Keratinocyte (primary cell): ENCODE measurements at regions not wholly inside any gene's neighbourhood (a gene's known extent, or its start where the extent isn't known, plus 50 kb on each side); places are given as distances from the start of the nearest gene placed in this dataset.
A peak's percentile ranks its signal among the peaks of the same experiment; 100 is the strongest.

Experiments
- DNase-seq: peaks from one replicate; pipeline ENCODE4 v3.0.0-alpha.2; 2011; ENCODE audit warnings: low read depth, missing footprints, low spot score
- FAIRE-seq: peaks from 2 replicates; lab custom pipeline; 2011; peaks lifted over from hg19 to GRCh38; lab: Jason Lieb, UNC
- H2AFZ ChIP-seq: 2 replicates; pipeline ENCODE4 v1.6.0; 2012; ENCODE audit warnings: low read length, control low read depth, inconsistent platforms; ENCODE audit not compliant: control insufficient read depth
- H3K27ac ChIP-seq: 2 replicates; pipeline ENCODE4 v1.5.1; 2011; ENCODE audit warnings: low read length; ENCODE audit not compliant: control insufficient read depth, insufficient read depth
- H3K27me3 ChIP-seq: 3 replicates; pipeline ENCODE4 v1.6.0; 2011; ENCODE audit warnings: low read length; ENCODE audit not compliant: control insufficient read depth, insufficient read depth; ENCODE audit errors: extremely low read depth
- H3K36me3 ChIP-seq, 2 experiments: 2 replicates in 1 of 2; 3 replicates in 1 of 2; pipeline ENCODE4 v1.5.1; 2011; ENCODE audit warnings: low read length in 2 of 2, mild to moderate bottlenecking in 1 of 2; ENCODE audit not compliant: control insufficient read depth in 2 of 2, insufficient read depth in 2 of 2; ENCODE audit errors: extremely low read depth in 1 of 2
- H3K4me1 ChIP-seq: 3 replicates; pipeline ENCODE4 v1.5.1; 2011; ENCODE audit warnings: low read length; ENCODE audit not compliant: control insufficient read depth, insufficient read depth; ENCODE audit errors: extremely low read depth
- H3K4me2 ChIP-seq: 3 replicates; pipeline ENCODE4 v1.6.0; 2011; ENCODE audit warnings: low read depth, low read length; ENCODE audit not compliant: control insufficient read depth, insufficient read depth; ENCODE audit errors: extremely low read depth
- H3K4me3 ChIP-seq, 3 experiments: fragments of 200-600 bp in 1 of 3; sonication (generic) in 1 of 3; 2 replicates in 2 of 3; 3 replicates in 1 of 3; pipeline ENCODE4 v1.5.1; 2011 to 2016; ENCODE audit warnings: low read length in 3 of 3, mild to moderate bottlenecking in 3 of 3, control low read depth in 2 of 3, inconsistent platforms in 1 of 3, low read depth in 1 of 3, mixed read lengths in 1 of 3, mixed run types in 1 of 3, moderate library complexity in 1 of 3; ENCODE audit not compliant: control insufficient read depth in 2 of 3, insufficient read depth in 2 of 3; ENCODE audit errors: extremely low read depth in 1 of 3
- H3K79me2 ChIP-seq: 2 replicates; pipeline ENCODE4 v1.6.0; 2012; ENCODE audit warnings: low read length; ENCODE audit not compliant: control insufficient read depth, insufficient read depth
- H3K9ac ChIP-seq: 3 replicates; pipeline ENCODE4 v1.6.0; 2011; ENCODE audit warnings: low read length; ENCODE audit not compliant: control insufficient read depth, insufficient read depth; ENCODE audit errors: extremely low read depth
- H3K9me1 ChIP-seq: 3 replicates; pipeline ENCODE4 v1.6.0; 2011; ENCODE audit warnings: low read length; ENCODE audit not compliant: control insufficient read depth, insufficient read depth; ENCODE audit errors: extremely low read depth
- H3K9me3 ChIP-seq: 2 replicates; pipeline ENCODE4 v1.5.1; 2012; ENCODE audit warnings: low read depth, low read length; ENCODE audit not compliant: control insufficient read depth
- H4K20me1 ChIP-seq: 3 replicates; pipeline ENCODE4 v1.6.0; 2011; ENCODE audit warnings: low read length; ENCODE audit not compliant: control insufficient read depth, insufficient read depth; ENCODE audit errors: extremely low read depth
- CTCF ChIP-seq, 3 experiments: IDR thresholded peaks in 1 of 3; conservative IDR thresholded peaks in 1 of 3; optimal IDR thresholded peaks in 1 of 3; 2 replicates in 2 of 3; 3 replicates in 1 of 3; pipeline versions ENCODE3 to v1.5.1; 2011; ENCODE audit warnings: low read length in 3 of 3, mild to moderate bottlenecking in 3 of 3, moderate library complexity in 2 of 3, control low read depth in 1 of 3, inconsistent platforms in 1 of 3; ENCODE audit not compliant: insufficient read depth in 2 of 3; ENCODE audit errors: extremely low read depth in 1 of 3
- EZH2 ChIP-seq: IDR thresholded peaks from one replicate; pipeline ENCODE4 v1.6.1; 2012; ENCODE audit warnings: inconsistent platforms, mild to moderate bottlenecking, low read length, moderate library complexity
- dilution Hi-C: fragments of 300-500 bp; cut with MboI; formaldehyde crosslinking; loops from one replicate; pipeline ENCODE4 v1.7.0; 2020; ENCODE audit warnings: low sequenced_read_pairs; ENCODE audit not compliant: extremely low pct_ligation_motif_present

DNA sequence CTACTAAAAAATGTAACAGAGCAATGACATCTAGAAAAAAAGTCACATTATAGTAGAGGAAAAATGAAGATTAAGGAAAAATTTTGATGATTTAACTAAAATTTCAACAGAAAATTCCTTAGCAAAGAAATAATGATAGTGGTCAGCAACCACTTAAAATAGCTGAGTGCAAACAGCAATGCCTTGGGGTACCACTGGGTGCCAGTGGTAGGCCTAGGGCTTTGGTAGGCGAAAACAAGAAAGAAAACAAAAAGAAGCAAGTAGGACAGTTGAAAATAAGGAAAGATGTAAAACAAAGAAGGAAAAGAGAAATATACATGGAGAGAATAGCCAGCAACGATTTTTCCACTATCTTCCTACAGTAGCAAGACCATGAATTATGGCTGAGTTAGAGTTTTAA is 313.5 kb upstream of the IRS4 start:
- no peak overlapping the region for H3K27ac ChIP-seq
- no peaks in the 10 kb centered on the region for H3K9me1 ChIP-seq
- no peak for DNase-seq
- no peaks in the 10 kb centered on the region for H3K4me1 ChIP-seq
- H3K9ac ChIP-seq = no peak overlapping the region
- no peaks in the 10 kb centered on the region for H4K20me1 ChIP-seq
- TF ChIP-seq CTCF (optimal IDR thresholded peaks at IDR 0.05 in 1 of 3, IDR thresholded peaks at IDR 0.05 in 1 of 3, conservative IDR thresholded peaks at IDR 0.05 in 1 of 3; ENCODE audit: extremely low read depth in 1 of 3, insufficient read depth in 2 of 3, low read length in 3 of 3) (peak; percentile 24 to 47 (median 34)), EZH2 (no peak)
- no peaks in the 10 kb centered on the region for H3K36me3 ChIP-seq
- no peak overlapping the region for H2AFZ ChIP-seq
- H3K79me2 ChIP-seq = no peaks in the 10 kb centered on the region
- H3K4me3 ChIP-seq = no peak overlapping the region
- H3K9me3 ChIP-seq = no peaks in the 10 kb centered on the region
- dilution Hi-C loops = no loop called here
- no peak for FAIRE-seq
- H3K27me3 ChIP-seq = no peaks in the 10 kb centered on the region
- no peak overlapping the region for H3K4me2 ChIP-seq

- no peak for DNase-seq
- no peak for FAIRE-seq
- dilution Hi-C loops = no loop called here
These were observed 313.1 kb upstream of the IRS4 start for GRCh38 chrX:109049416-109049815.

More at GRCh38 chrX:109049416-109049815, 313.1 kb upstream of the IRS4 start:
- Histone ChIP-seq H3K9ac (no peak overlapping the region), H3K36me3 (no peaks in the 10 kb centered on the region), H3K9me3 (no peaks in the 10 kb centered on the region), H3K27ac (no peak overlapping the region), H3K4me2 (no peak overlapping the region), H4K20me1 (no peaks in the 10 kb centered on the region), H3K27me3 (no peaks in the 10 kb centered on the region), H3K4me3 (no peak overlapping the region), H3K79me2 (no peaks in the 10 kb centered on the region), H2AFZ (no peak overlapping the region), H3K9me1 (no peaks in the 10 kb centered on the region), H3K4me1 (no peaks in the 10 kb centered on the region)
- TF ChIP-seq CTCF (optimal IDR thresholded peaks at IDR 0.05 in 1 of 3, IDR thresholded peaks at IDR 0.05 in 1 of 3, conservative IDR thresholded peaks at IDR 0.05 in 1 of 3; ENCODE audit: extremely low read depth in 1 of 3, insufficient read depth in 2 of 3, low read length in 3 of 3) (no peak), EZH2 (no peak)
